PFSK-1 (cell line): ENCODE measurements at regions not wholly inside any gene's neighbourhood (a gene's known extent, or its start where the extent isn't known, plus 50 kb on each side); places are given as distances from the start of the nearest gene placed in this dataset.

Experiments used
- POLR2AphosphoS5 ChIP-seq: IDR thresholded peaks from 2 replicates; pipeline ENCODE4 v1.6.1; 2012; ENCODE audit warnings: low read depth, mild to moderate bottlenecking, control low read depth, low read length, moderate library complexity
- REST ChIP-seq, 2 experiments: IDR thresholded peaks; 2 replicates each; pipeline versions ENCODE4 v1.6.1 to v1.8.0; 2011 to 2012; ENCODE audit warnings: low read depth in 2 of 2, low read length in 2 of 2, control low read depth in 1 of 2, inconsistent platforms in 1 of 2, mild to moderate bottlenecking in 1 of 2, moderate library complexity in 1 of 2; ENCODE audit not compliant: insufficient read depth in 1 of 2
- SIN3A ChIP-seq: IDR thresholded peaks from 2 replicates; pipeline ENCODE4 v1.6.1; 2012; ENCODE audit warnings: mild to moderate bottlenecking, low read length, moderate library complexity, borderline replicate concordance; ENCODE audit not compliant: insufficient read depth
- TAF1 ChIP-seq: IDR thresholded peaks from 2 replicates; pipeline ENCODE4 v1.6.1; 2012; ENCODE audit warnings: low read length, control low read depth, borderline replicate concordance; ENCODE audit not compliant: insufficient read depth

GRCh38 chr2:118616432-118616831, 231.0 kb downstream of the EN1 start:
- TF ChIP-seq POLR2AphosphoS5 = no peak
- no peak for TF ChIP-seq TAF1
- no peak for TF ChIP-seq REST (IDR thresholded peaks at IDR 0.05; ENCODE audit: insufficient read depth in 1 of 2, low read depth in 2 of 2, low read length in 2 of 2)
- TF ChIP-seq SIN3A = no peak
